ENCODE measurements at regions not wholly inside any gene's neighbourhood (a gene's known extent, or its start where the extent isn't known, plus 50 kb on each side); places are given as distances from the start of the nearest gene placed in this dataset.

- H4K20me1 ChIP-seq (ENCODE audit: insufficient read depth, low read length): no peaks in the 10 kb centered on the region
- H3K36me3 ChIP-seq (ENCODE audit: insufficient read depth, low read length): no peaks in the 10 kb centered on the region
- H3K79me2 ChIP-seq (ENCODE audit: insufficient read depth, low read length): no peaks in the 10 kb centered on the region
- no peaks in the 10 kb centered on the region for H3K9me2 ChIP-seq (ENCODE audit: low read depth, low read length)
- H3F3A ChIP-seq (ENCODE audit: insufficient read depth, low read length): no peaks in the 10 kb centered on the region
- no peaks in the 10 kb centered on the region for H3K27me3 ChIP-seq (ENCODE audit: insufficient read depth, low read length)
- H3K4me1 ChIP-seq (ENCODE audit: insufficient read depth, low read length, severe bottlenecking): no peaks in the 10 kb centered on the region
- H3K9me3 ChIP-seq (ENCODE audit: low read length): no peaks in the 10 kb centered on the region
- no peak overlapping the region for H3K9ac ChIP-seq (ENCODE audit: low read length)
- TF ChIP-seq EZH2 (IDR thresholded peaks at IDR 0.05; ENCODE audit: borderline replicate concordance, low read length) (no peak), CTCF (IDR thresholded peaks at IDR 0.05; ENCODE audit: low read length) (no peak)
- H2AFZ ChIP-seq (ENCODE audit: low read length): no peak overlapping the region
- H3K27ac ChIP-seq (ENCODE audit: low read depth, low read length, poor library complexity, severe bottlenecking): no peak overlapping the region
- no peak overlapping the region for H3K4me3 ChIP-seq (ENCODE audit: low read depth, low read length, poor library complexity, severe bottlenecking)
- H3K4me2 ChIP-seq (ENCODE audit: low read length): no peak overlapping the region
Measured at GRCh38 chr12:98220636-98221035, 294.8 kb upstream of the TMPO start.

GRCh38 chr12:98221243-98221808, 294.1 kb upstream of the TMPO start:
- H3K9ac ChIP-seq (ENCODE audit: low read length): no peak overlapping the region
- TF ChIP-seq CTCF (IDR thresholded peaks at IDR 0.05; ENCODE audit: low read length) (no peak), EZH2 (IDR thresholded peaks at IDR 0.05; ENCODE audit: borderline replicate concordance, low read length) (no peak)
- H3K4me3 ChIP-seq (ENCODE audit: low read depth, low read length, poor library complexity, severe bottlenecking): no peak overlapping the region
- no peaks in the 10 kb centered on the region for H3K36me3 ChIP-seq (ENCODE audit: insufficient read depth, low read length)
- no peaks in the 10 kb centered on the region for H3K79me2 ChIP-seq (ENCODE audit: insufficient read depth, low read length)
- no peaks in the 10 kb centered on the region for H4K20me1 ChIP-seq (ENCODE audit: insufficient read depth, low read length)
- no peaks in the 10 kb centered on the region for H3K9me3 ChIP-seq (ENCODE audit: low read length)
- no peak overlapping the region for H2AFZ ChIP-seq (ENCODE audit: low read length)
- H3K9me2 ChIP-seq (ENCODE audit: low read depth, low read length): no peaks in the 10 kb centered on the region
- H3F3A ChIP-seq (ENCODE audit: insufficient read depth, low read length): no peaks in the 10 kb centered on the region
- no peaks in the 10 kb centered on the region for H3K27me3 ChIP-seq (ENCODE audit: insufficient read depth, low read length)
- no peaks in the 10 kb centered on the region for H3K4me1 ChIP-seq (ENCODE audit: insufficient read depth, low read length, severe bottlenecking)
- no peak overlapping the region for H3K27ac ChIP-seq (ENCODE audit: low read depth, low read length, poor library complexity, severe bottlenecking)
- H3K4me2 ChIP-seq (ENCODE audit: low read length): no peak overlapping the region

GRCh38 chr12:98222135-98222534, 293.3 kb upstream of the TMPO start:
- Histone ChIP-seq H3K36me3 (ENCODE audit: insufficient read depth, low read length) (no peaks in the 10 kb centered on the region), H3K9me3 (ENCODE audit: low read length) (no peaks in the 10 kb centered on the region), H3F3A (ENCODE audit: insufficient read depth, low read length) (no peaks in the 10 kb centered on the region), H3K9ac (ENCODE audit: low read length) (no peak overlapping the region), H3K9me2 (ENCODE audit: low read depth, low read length) (no peaks in the 10 kb centered on the region), H3K79me2 (ENCODE audit: insufficient read depth, low read length) (no peaks in the 10 kb centered on the region), H3K4me2 (ENCODE audit: low read length) (no peak overlapping the region), H4K20me1 (ENCODE audit: insufficient read depth, low read length) (no peaks in the 10 kb centered on the region), H3K27me3 (ENCODE audit: insufficient read depth, low read length) (no peaks in the 10 kb centered on the region), H2AFZ (ENCODE audit: low read length) (no peak overlapping the region), H3K4me1 (ENCODE audit: insufficient read depth, low read length, severe bottlenecking) (no peaks in the 10 kb centered on the region), H3K4me3 (ENCODE audit: low read depth, low read length, poor library complexity, severe bottlenecking) (no peak overlapping the region), H3K27ac (ENCODE audit: low read depth, low read length, poor library complexity, severe bottlenecking) (no peak overlapping the region)
- TF ChIP-seq CTCF (IDR thresholded peaks at IDR 0.05; ENCODE audit: low read length) (no peak), EZH2 (IDR thresholded peaks at IDR 0.05; ENCODE audit: borderline replicate concordance, low read length) (no peak)
